ENCODE measurements at regions not wholly inside any gene's neighbourhood (a gene's known extent, or its start where the extent isn't known, plus 50 kb on each side); places are given as distances from the start of the nearest gene placed in this dataset.

- TF ChIP-seq CTCF (IDR thresholded peaks at IDR 0.05; ENCODE audit: insufficient read depth, low read depth, low read length, missing control alignments): no peak
- no peak overlapping the region for H3K4me3 ChIP-seq (ENCODE audit: low read depth, low read length)
- DNase-seq (ENCODE audit: low read depth): no peak
Measured at GRCh38 chr18:47411159-47411558, 159.7 kb upstream of the SKOR2 start.

- DNase-seq (ENCODE audit: low read depth): no peak
- no peak for TF ChIP-seq CTCF (IDR thresholded peaks at IDR 0.05; ENCODE audit: insufficient read depth, low read depth, low read length, missing control alignments)
Measured at GRCh38 chr18:47410139-47410538, 158.7 kb upstream of the SKOR2 start.

GRCh38 chr18:47409519-47409918 lies 158.1 kb upstream of the SKOR2 start:
- DNase-seq (ENCODE audit: low read depth): no peak
- H3K4me3 ChIP-seq (ENCODE audit: low read depth, low read length): no peak overlapping the region
- TF ChIP-seq CTCF (IDR thresholded peaks at IDR 0.05; ENCODE audit: insufficient read depth, low read depth, low read length, missing control alignments): no peak

More at GRCh38 chr18:47410139-47410538, 158.7 kb upstream of the SKOR2 start:
- no peak overlapping the region for H3K4me3 ChIP-seq (ENCODE audit: low read depth, low read length)

GRCh38 chr18:47407736-47408135 lies 156.3 kb upstream of the SKOR2 start:
- DNase-seq (ENCODE audit: low read depth): no peak
- TF ChIP-seq CTCF (IDR thresholded peaks at IDR 0.05; ENCODE audit: insufficient read depth, low read depth, low read length, missing control alignments): no peak
- no peak overlapping the region for H3K4me3 ChIP-seq (ENCODE audit: low read depth, low read length)

- TF ChIP-seq CTCF (IDR thresholded peaks at IDR 0.05; ENCODE audit: insufficient read depth, low read depth, low read length, missing control alignments): no peak
- no peak overlapping the region for H3K4me3 ChIP-seq (ENCODE audit: low read depth, low read length)
- no peak for DNase-seq (ENCODE audit: low read depth)
Measured at GRCh38 chr18:47404845-47405244, 153.4 kb upstream of the SKOR2 start.

GRCh38 chr18:47403949-47404348 lies 152.5 kb upstream of the SKOR2 start:
- no peak for TF ChIP-seq CTCF (IDR thresholded peaks at IDR 0.05; ENCODE audit: insufficient read depth, low read depth, low read length, missing control alignments)
- DNase-seq (ENCODE audit: low read depth): no peak
- no peak overlapping the region for H3K4me3 ChIP-seq (ENCODE audit: low read depth, low read length)

GRCh38 chr18:47403317-47403716 lies 151.9 kb upstream of the SKOR2 start:
- DNase-seq (ENCODE audit: low read depth): no peak
- no peak for TF ChIP-seq CTCF (IDR thresholded peaks at IDR 0.05; ENCODE audit: insufficient read depth, low read depth, low read length, missing control alignments)
- no peak overlapping the region for H3K4me3 ChIP-seq (ENCODE audit: low read depth, low read length)
